PC-9 (cell line): ENCODE measurements at regions not wholly inside any gene's neighbourhood (a gene's known extent, or its start where the extent isn't known, plus 50 kb on each side); places are given as distances from the start of the nearest gene placed in this dataset.

Experiments
- BruUV-seq: library from RNA; stranded (reverse); fragments of 400-500 nt; replicated peaks from 2 replicates; lab custom pipeline; 2021; lab: Mats Ljungman, UMichigan
- CTCF ChIA-PET: fragments of 300-600 bp; sonication (Branson Sonifier 250); formaldehyde crosslinking; loops from one replicate; lab custom pipeline; 2022; ENCODE audit warnings: antibody characterized with exemption; lab: Charles Lee
- POLR2A ChIA-PET: fragments of 300-600 bp; sonication (Branson Sonifier 250); formaldehyde crosslinking; loops from one replicate; lab custom pipeline; 2022; ENCODE audit warnings: antibody characterized with exemption; ENCODE audit not compliant: unreplicated experiment; lab: Charles Lee
- DNase-seq, 2 experiments: peaks; one replicate each; pipeline versions ENCODE4 v3.0.0 to v3.0.0-alpha.2; 2015 to 2022; ENCODE audit warnings: mixed read lengths in 1 of 2
- H2AFZ ChIP-seq: fragments of 200-600 bp; sonication (generic); 2 replicates; pipeline ENCODE4 v1.8.1; 2017; ENCODE audit warnings: antibody characterized with exemption
- H3F3A ChIP-seq: fragments of 200-600 bp; sonication (generic); 2 replicates; pipeline ENCODE4 v1.8.1; 2017; ENCODE audit warnings: antibody characterized with exemption, mild to moderate bottlenecking, low read depth; ENCODE audit not compliant: insufficient read depth
- H3K27ac ChIP-seq: fragments of 200-600 bp; sonication (generic); 2 replicates; pipeline ENCODE4 v1.6.1; 2016; ENCODE audit warnings: mixed run types
- H3K27me3 ChIP-seq: fragments of 200-600 bp; sonication (generic); 2 replicates; pipeline ENCODE4 v1.6.1; 2016; ENCODE audit warnings: low read depth, mixed run types; ENCODE audit not compliant: insufficient read depth
- H3K36me3 ChIP-seq: fragments of 200-600 bp; sonication (generic); 2 replicates; pipeline ENCODE4 v1.6.1; 2016; ENCODE audit warnings: low read depth, mixed run types
- H3K4me1 ChIP-seq: fragments of 200-600 bp; sonication (generic); replicated peaks from 2 replicates; pipeline ENCODE4 v1.6.1; 2016; ENCODE audit warnings: mixed run types; ENCODE audit not compliant: insufficient read depth
- H3K4me2 ChIP-seq: fragments of 200-600 bp; sonication (generic); 2 replicates; pipeline ENCODE4 v1.6.1; 2017; ENCODE audit warnings: mixed run types
- H3K4me3 ChIP-seq: fragments of 200-600 bp; sonication (generic); 2 replicates; pipeline ENCODE4 v1.6.1; 2016; ENCODE audit warnings: mixed run types
- H3K79me2 ChIP-seq: fragments of 200-600 bp; sonication (generic); 2 replicates; pipeline ENCODE4 v1.6.1; 2017; ENCODE audit warnings: low read depth, mixed run types
- H3K9me2 ChIP-seq: fragments of 200-600 bp; sonication (generic); 2 replicates; pipeline ENCODE4 v1.8.1; 2017; ENCODE audit warnings: mild to moderate bottlenecking; ENCODE audit not compliant: insufficient read depth
- H3K9me3 ChIP-seq: fragments of 200-600 bp; sonication (generic); 2 replicates; pipeline ENCODE4 v1.8.1; 2016; ENCODE audit warnings: low read depth; ENCODE audit not compliant: insufficient read depth
- H4K20me1 ChIP-seq: fragments of 200-600 bp; sonication (generic); 2 replicates; pipeline ENCODE4 v1.8.1; 2017; ENCODE audit not compliant: insufficient read depth
- EZH2 ChIP-seq: fragments of 200-600 bp; sonication (generic); IDR thresholded peaks from 2 replicates; pipeline ENCODE4 v1.8.0; 2017; ENCODE audit warnings: antibody characterized with exemption, low read depth
- intact Hi-C: fragments of 100-400 bp; cut with micrococcal nuclease; formaldehyde crosslinking; loops from one replicate; pipeline ENCODE4 v1.10.0; 2022; ENCODE audit not compliant: unreplicated experiment
- TF ChIP-seq, protein P1 (sequence below): fragments of 200-600 bp; sonication (generic); conservative IDR thresholded peaks from 2 replicates; pipeline ENCODE4 v1.6.1; 2017; ENCODE audit warnings: mixed run types, antibody characterized with exemption, mild to moderate bottlenecking, moderate library complexity

DNA sequence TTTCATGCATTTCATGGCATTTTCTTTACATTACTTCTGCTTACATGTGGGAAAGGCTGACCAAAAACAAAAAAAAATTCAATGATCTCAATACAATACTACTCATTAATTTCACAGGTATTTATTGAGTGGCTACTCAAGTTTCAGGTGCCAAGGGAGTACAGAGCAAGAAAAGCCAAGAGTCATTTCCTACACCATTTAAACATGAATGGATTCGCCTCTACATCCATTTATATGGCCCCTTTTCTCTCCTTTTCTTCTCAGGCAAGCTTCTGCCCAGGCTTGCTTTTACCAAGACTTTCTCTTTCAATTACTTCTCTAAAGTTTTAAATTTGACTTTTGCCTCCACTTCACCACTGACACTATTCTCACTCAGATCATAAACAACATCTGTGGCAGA, 1603.1 kb upstream of the CELF4 start:
- TF ChIP-seq, protein P1, sequence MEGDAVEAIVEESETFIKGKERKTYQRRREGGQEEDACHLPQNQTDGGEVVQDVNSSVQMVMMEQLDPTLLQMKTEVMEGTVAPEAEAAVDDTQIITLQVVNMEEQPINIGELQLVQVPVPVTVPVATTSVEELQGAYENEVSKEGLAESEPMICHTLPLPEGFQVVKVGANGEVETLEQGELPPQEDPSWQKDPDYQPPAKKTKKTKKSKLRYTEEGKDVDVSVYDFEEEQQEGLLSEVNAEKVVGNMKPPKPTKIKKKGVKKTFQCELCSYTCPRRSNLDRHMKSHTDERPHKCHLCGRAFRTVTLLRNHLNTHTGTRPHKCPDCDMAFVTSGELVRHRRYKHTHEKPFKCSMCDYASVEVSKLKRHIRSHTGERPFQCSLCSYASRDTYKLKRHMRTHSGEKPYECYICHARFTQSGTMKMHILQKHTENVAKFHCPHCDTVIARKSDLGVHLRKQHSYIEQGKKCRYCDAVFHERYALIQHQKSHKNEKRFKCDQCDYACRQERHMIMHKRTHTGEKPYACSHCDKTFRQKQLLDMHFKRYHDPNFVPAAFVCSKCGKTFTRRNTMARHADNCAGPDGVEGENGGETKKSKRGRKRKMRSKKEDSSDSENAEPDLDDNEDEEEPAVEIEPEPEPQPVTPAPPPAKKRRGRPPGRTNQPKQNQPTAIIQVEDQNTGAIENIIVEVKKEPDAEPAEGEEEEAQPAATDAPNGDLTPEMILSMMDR: no peak
- TF ChIP-seq EZH2: no peak
- ChIA-PET CTCF (no interaction called here), POLR2A (no interaction called here)
- Histone ChIP-seq H3K27ac (no peak overlapping the region), H2AFZ (no peak overlapping the region), H4K20me1 (no peaks in the 10 kb centered on the region), H3K4me1 (no peaks in the 10 kb centered on the region), H3K36me3 (no peaks in the 10 kb centered on the region), H3K27me3 (no peaks in the 10 kb centered on the region), H3K9me2 (no peaks in the 10 kb centered on the region; the same call in 1 of the 2 replicates), H3K9me3 (no peaks in the 10 kb centered on the region), H3K4me3 (no peak overlapping the region), H3K4me2 (no peak overlapping the region), H3K79me2 (no peaks in the 10 kb centered on the region), H3F3A (no peaks in the 10 kb centered on the region)
- DNase-seq: no peak
- BruUV-seq: no TSS peak
- intact Hi-C loops: no loop called here

GRCh38 chr18:39167990-39168389, 1602.4 kb upstream of the CELF4 start:
- DNase-seq: no peak
- intact Hi-C loops: no loop called here
- TF ChIP-seq, protein P1: no peak
- no peak for TF ChIP-seq EZH2
- no peak overlapping the region for H3K27ac ChIP-seq
- H3K79me2 ChIP-seq: no peaks in the 10 kb centered on the region
- no TSS peak for BruUV-seq
- H3F3A ChIP-seq: no peaks in the 10 kb centered on the region
- ChIA-PET POLR2A (no interaction called here), CTCF (no interaction called here)
- no peaks in the 10 kb centered on the region for H3K27me3 ChIP-seq
- H3K9me3 ChIP-seq: no peaks in the 10 kb centered on the region
- no peak overlapping the region for H3K4me2 ChIP-seq
- H3K4me1 ChIP-seq: no peaks in the 10 kb centered on the region
- no peaks in the 10 kb centered on the region for H3K36me3 ChIP-seq
- H2AFZ ChIP-seq: no peak overlapping the region
- no peaks in the 10 kb centered on the region for H4K20me1 ChIP-seq
- H3K9me2 ChIP-seq: no peaks in the 10 kb centered on the region; the same call in 1 of the 2 replicates
- H3K4me3 ChIP-seq: no peak overlapping the region

DNA sequence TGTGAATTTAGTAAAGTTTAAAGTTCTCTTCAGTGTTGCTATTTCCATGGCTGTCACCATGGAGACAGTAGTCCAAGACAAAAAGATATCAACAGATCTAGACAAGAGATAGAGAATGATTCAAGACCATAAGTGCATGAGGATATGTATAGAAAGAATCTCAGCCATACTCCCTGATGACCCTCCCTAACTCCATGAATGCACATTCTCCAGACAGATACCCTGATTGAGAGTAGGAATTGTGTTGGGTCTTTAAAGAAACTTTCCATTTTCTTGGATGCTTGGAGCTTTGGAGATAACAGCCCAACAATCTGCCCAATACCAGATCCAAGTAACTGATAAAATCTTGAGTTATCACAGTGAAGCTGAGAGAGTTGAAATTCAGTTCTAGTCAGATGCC, 1601.2 kb upstream of the CELF4 start:
- H3K4me3 ChIP-seq: no peak overlapping the region
- H3K27ac ChIP-seq: no peak overlapping the region
- no peak overlapping the region for H3K4me2 ChIP-seq
- H3F3A ChIP-seq: no peaks in the 10 kb centered on the region
- POLR2A ChIA-PET: no interaction called here
- H3K79me2 ChIP-seq: no peaks in the 10 kb centered on the region
- intact Hi-C loops: no loop called here
- H3K9me3 ChIP-seq: no peaks in the 10 kb centered on the region
- H4K20me1 ChIP-seq: no peaks in the 10 kb centered on the region
- BruUV-seq: no TSS peak
- no peaks in the 10 kb centered on the region for H3K36me3 ChIP-seq
- no peaks in the 10 kb centered on the region; the same call in 1 of the 2 replicates for H3K9me2 ChIP-seq
- TF ChIP-seq, protein P1: no peak
- TF ChIP-seq EZH2: no peak
- no peak overlapping the region for H2AFZ ChIP-seq
- no peaks in the 10 kb centered on the region for H3K27me3 ChIP-seq
- CTCF ChIA-PET: no interaction called here
- DNase-seq: no peak
- H3K4me1 ChIP-seq: no peaks in the 10 kb centered on the region
